Transverse colon (tissue), 4 donors: ENCODE measurements at regions not wholly inside any gene's neighbourhood (a gene's known extent, or its start where the extent isn't known, plus 50 kb on each side); places are given as distances from the start of the nearest gene placed in this dataset.

Experiments used
- DNase-seq: peaks from one replicate; pipeline ENCODE4 v3.0.0-alpha.2; 2019
- H3K27ac ChIP-seq, 4 donors: fragments of 200-600 bp; sonication (generic); 2 replicates each; pipeline ENCODE4 v1.5.1; 2016 to 2018; ENCODE audit warnings: inconsistent platforms in 4 of 4
- H3K27me3 ChIP-seq: fragments of 200-600 bp; sonication (generic); 2 replicates; pipeline ENCODE4 v1.5.1; 2017; ENCODE audit warnings: inconsistent platforms
- H3K36me3 ChIP-seq, 4 donors: fragments of 200-600 bp; sonication (generic); 2 replicates each; pipeline ENCODE4 v1.5.1; 2017 to 2019; ENCODE audit warnings: inconsistent platforms in 4 of 4
- H3K4me1 ChIP-seq, 4 donors: fragments of 200-600 bp; sonication (generic); 2 replicates each; pipeline ENCODE4 v1.5.1; 2017 to 2020; ENCODE audit warnings: inconsistent platforms in 4 of 4
- H3K4me3 ChIP-seq, 4 donors: fragments of 200-600 bp; sonication (generic); 1 replicate in 1 of 4; 2 replicates in 3 of 4; pipeline versions ENCODE4 v1.5.1 to v1.6.1; 2017 to 2019; ENCODE audit warnings: inconsistent platforms in 4 of 4
- H3K9me3 ChIP-seq, 2 donors: fragments of 200-600 bp; sonication (generic); 2 replicates each; pipeline ENCODE4 v1.5.1; 2017 to 2019; ENCODE audit warnings: inconsistent platforms in 2 of 2
- CTCF ChIP-seq, 5 experiments: fragments of 200-600 bp in 3 of 5; fragments of 450-650 bp in 2 of 5; sonication (generic) in 3 of 5; IDR thresholded peaks; 1 replicate in 2 of 5; 2 replicates in 3 of 5; pipeline ENCODE4 v1.5.1; 2016 to 2017; ENCODE audit warnings: antibody characterized with exemption in 5 of 5, inconsistent platforms in 3 of 5, mild to moderate bottlenecking in 2 of 5, moderate library complexity in 1 of 5
- EP300 ChIP-seq: sonication (generic); formaldehyde crosslinking; IDR thresholded peaks from one replicate; pipeline ENCODE4 v1.6.1; 2017; ENCODE audit warnings: antibody characterized with exemption, low read depth
- POLR2A ChIP-seq: fragments of 450-650 bp; IDR thresholded peaks from one replicate; pipeline ENCODE4 v1.6.1; 2016; ENCODE audit warnings: antibody characterized with exemption, mild to moderate bottlenecking, moderate library complexity
- POLR2AphosphoS5 ChIP-seq, 3 donors: sonication (generic); formaldehyde crosslinking; IDR thresholded peaks; one replicate each; pipeline ENCODE4 v1.6.1; 2016; ENCODE audit warnings: antibody characterized with exemption in 3 of 3
- WGBS, 2 donors: methylation state at CpG; one replicate each; pipeline ENCODE4 v1.1.5; 2018; ENCODE audit warnings: low coverage in 1 of 2; 5-methylcytosine and 5-hydroxymethylcytosine counted together
- in situ Hi-C, 4 donors: fragments of 200-750 bp; cut with MboI; loops; one replicate each; pipeline versions ENCODE4 v1.15.0 to v1.15.1; 2017; ENCODE audit warnings: low sequenced_read_pairs in 3 of 4, low pct_ligation_motif_present in 1 of 4, low pct_unique_long_range_greater_than_20kb in 1 of 4
- intact Hi-C: fragments of 100-400 bp; cut with DNase I; formaldehyde crosslinking; loops from one replicate; pipeline ENCODE4 v1.15.1; 2023; ENCODE audit warnings: low total_unique reads

- in situ Hi-C loops (loop anchor here in 1 of 4 donors (25.0 kb wide), 1 partner anchor 390 kb away; the partner anchor contains the start of gene CYP20A1), intact Hi-C loops (no loop called here)
- WGBS, 2 donors = 30 to 33% methylated on average over 2 of the region's 2 CpGs
- H3K36me3 ChIP-seq = no peaks in the 10 kb centered on the region
- peaks cover 0 to 26% (median 17%) of the 10 kb centered on the region in 4 donors for H3K4me1 ChIP-seq
- H3K4me3 ChIP-seq = no peak overlapping the region
- TF ChIP-seq EP300 (no peak), POLR2A (no peak), CTCF (IDR thresholded peaks at IDR 0.05) (no peak), POLR2AphosphoS5 (IDR thresholded peaks at IDR 0.05) (no peak)
- no peak for DNase-seq
- H3K9me3 ChIP-seq = no peaks in the 10 kb centered on the region
- H3K27ac ChIP-seq = peak overlapping the region; percentile 45 to 57 (median 49)
- H3K27me3 ChIP-seq = no peaks in the 10 kb centered on the region
Observed at GRCh38 chr2:203626952-203627681, 79.3 kb upstream of the CD28 start.

- H3K4me1 ChIP-seq = peaks cover 0 to 26% (median 17%) of the 10 kb centered on the region in 4 donors
- H3K27me3 ChIP-seq = no peaks in the 10 kb centered on the region
- H3K9me3 ChIP-seq = no peaks in the 10 kb centered on the region
- intact Hi-C loops (no loop called here), in situ Hi-C loops (loop anchor here in 1 of 4 donors (25.0 kb wide), 1 partner anchor 392 kb away; the partner anchor contains the start of gene CYP20A1)
- TF ChIP-seq POLR2AphosphoS5 (IDR thresholded peaks at IDR 0.05) (no peak), CTCF (IDR thresholded peaks at IDR 0.05) (no peak), POLR2A (no peak), EP300 (no peak)
- WGBS, 2 donors = 92% methylated on average over 2 of the region's 2 CpGs; no CpG with 5 or more reads in 1 of the 2 donors
- H3K4me3 ChIP-seq = no peak overlapping the region
- no peak overlapping the region for H3K27ac ChIP-seq
- DNase-seq = no peak
- no peaks in the 10 kb centered on the region for H3K36me3 ChIP-seq
Observed at GRCh38 chr2:203629699-203630098, 76.7 kb upstream of the CD28 start.

GRCh38 chr2:203631068-203631757 lies 75.2 kb upstream of the CD28 start:
- no peaks in the 10 kb centered on the region for H3K27me3 ChIP-seq
- peaks cover 0 to 19% (median 14%) of the 10 kb centered on the region in 4 donors for H3K4me1 ChIP-seq
- TF ChIP-seq EP300 = no peak
- no peak for TF ChIP-seq POLR2A
- no peak for TF ChIP-seq POLR2AphosphoS5 (IDR thresholded peaks at IDR 0.05)
- TF ChIP-seq CTCF (IDR thresholded peaks at IDR 0.05) = no peak
- intact Hi-C loops (no loop called here), in situ Hi-C loops (loop anchor here in 1 of 4 donors (25.0 kb wide), 1 partner anchor 394 kb away; the partner anchor contains the start of gene CYP20A1)
- H3K4me3 ChIP-seq = no peak overlapping the region
- 67 to 73% methylated on average over 7 to 8 of the region's 8 CpGs for WGBS, 2 donors
- H3K36me3 ChIP-seq = no peaks in the 10 kb centered on the region
- H3K27ac ChIP-seq = peak overlapping the region in 1 of 4 donors; percentile 5
- DNase-seq = no peak
- H3K9me3 ChIP-seq = no peaks in the 10 kb centered on the region
